ENCODE measurements at regions not wholly inside any gene's neighbourhood (a gene's known extent, or its start where the extent isn't known, plus 50 kb on each side); places are given as distances from the start of the nearest gene placed in this dataset.
"Not testable (repeated sequence)": the region's sequence is repeated elsewhere in the genome, so short reads cannot be mapped to it uniquely, and the experiment has no call there.

DNA sequence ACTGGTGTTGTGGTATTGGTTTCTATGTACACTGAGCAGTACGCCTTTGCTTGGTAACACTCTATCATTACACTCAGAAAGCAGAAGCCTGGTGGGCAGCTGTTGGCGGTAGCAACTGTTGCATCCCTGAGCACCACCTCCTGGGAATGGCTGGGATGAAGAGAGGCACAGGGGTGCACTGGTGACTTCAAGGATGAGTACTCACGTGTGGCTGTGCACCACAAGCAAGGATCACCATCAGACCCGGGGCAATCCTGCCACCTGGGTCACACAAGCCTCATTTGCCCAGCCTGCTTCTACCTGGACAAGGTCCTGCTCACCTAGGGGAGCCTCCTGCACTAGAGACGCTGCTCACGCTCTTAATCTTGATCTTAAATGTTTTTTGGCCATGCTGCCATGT lies 336.4 kb downstream of the SI start:
- DNase-seq: no peak

- no peak for DNase-seq
Measured at GRCh38 chr3:164737174-164737573, 341.1 kb downstream of the SI start.

DNA sequence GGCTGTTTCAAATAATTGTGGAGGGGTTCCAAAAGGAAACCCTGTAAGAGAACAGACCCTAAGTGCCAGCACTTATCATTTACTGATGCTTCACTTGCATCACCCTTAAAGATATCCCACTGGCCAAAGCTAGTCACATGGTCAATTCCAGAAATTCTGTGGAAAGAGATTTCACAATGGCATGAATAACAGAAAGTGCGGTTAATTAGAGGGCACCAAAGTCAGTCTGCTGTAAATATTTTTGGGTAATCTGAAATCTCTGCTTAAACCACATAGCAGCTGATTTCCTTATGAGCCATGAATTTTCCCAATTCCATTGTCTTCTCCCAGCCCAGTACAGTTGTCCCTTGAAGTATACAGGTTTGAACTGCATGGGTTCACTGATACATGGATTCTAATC lies 346.1 kb downstream of the SI start:
- DNase-seq: no peak

DNA sequence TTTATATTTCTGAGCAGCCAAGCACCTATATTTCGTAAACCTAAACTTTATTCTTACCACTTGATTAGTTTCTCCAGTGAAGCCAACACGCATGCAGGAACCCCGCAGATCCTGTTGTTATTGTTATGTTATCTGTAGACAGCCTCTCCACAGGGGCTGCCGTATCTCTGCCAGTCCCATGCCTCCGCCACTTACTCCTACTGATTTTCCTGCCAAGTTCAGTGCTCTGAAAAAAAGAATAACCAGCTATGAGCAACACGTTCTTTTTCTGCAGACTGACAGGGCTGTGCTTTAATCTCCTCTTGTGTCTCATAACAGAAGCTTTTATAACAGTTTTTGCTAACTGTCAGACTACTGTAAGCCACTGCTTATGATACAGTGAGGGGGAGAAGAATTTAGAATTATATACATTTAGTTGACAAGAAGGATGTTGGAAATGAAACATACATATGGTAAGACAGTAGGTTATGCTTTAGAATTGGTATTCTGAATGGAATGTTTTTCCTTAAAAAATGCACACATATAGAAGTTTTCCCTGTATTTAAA lies 347.4 kb downstream of the SI start:
- DNase-seq: no peak

- no peak for DNase-seq
Measured at GRCh38 chr3:164723396-164723795, 354.9 kb downstream of the SI start.

DNA sequence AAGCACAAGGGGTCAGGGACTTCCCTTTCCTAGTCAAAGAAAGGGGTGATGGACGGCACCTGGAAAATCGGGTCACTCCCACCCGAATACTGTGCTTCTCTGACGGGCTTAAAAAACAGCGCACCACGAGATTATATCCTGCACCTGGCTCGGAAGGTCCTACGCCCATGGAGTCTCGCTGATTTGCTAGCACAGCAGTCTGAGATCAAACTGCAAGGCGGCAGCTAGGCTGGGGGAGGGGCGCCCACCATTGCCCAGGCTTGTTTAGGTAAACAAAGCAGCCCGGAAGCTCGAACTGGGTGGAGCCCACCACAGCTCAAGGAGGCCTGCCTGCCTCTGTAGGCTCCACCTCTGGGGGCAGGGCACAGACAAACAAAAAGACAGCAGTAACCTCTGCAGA lies 375.5 kb downstream of the SI start:
- DNase-seq: not testable (repeated sequence)

GRCh38 chr3:164687902-164688301 lies 390.4 kb downstream of the SI start:
- no peak for DNase-seq

- no peak for DNase-seq
Measured at GRCh38 chr3:164687211-164687610, 391.1 kb downstream of the SI start.

DNA sequence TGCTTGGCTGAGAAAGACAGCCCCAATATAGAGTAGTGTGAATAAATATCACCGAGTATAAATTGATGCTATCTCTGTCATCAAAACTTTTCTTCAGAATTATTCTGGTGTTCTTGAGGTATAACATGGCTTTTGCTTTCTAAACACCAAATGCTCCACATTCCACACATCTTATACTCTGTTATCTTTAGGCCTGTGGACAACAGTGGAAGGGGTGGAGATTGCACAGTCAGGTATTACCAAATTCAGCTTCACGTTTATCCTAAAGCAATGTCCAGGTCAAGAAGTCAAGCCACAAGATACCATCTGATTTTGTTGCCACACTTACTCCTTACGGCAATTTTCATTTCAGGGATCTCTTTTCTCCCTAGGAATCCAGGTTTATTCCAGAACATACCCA lies 394.8 kb downstream of the SI start:
- DNase-seq: no peak

DNA sequence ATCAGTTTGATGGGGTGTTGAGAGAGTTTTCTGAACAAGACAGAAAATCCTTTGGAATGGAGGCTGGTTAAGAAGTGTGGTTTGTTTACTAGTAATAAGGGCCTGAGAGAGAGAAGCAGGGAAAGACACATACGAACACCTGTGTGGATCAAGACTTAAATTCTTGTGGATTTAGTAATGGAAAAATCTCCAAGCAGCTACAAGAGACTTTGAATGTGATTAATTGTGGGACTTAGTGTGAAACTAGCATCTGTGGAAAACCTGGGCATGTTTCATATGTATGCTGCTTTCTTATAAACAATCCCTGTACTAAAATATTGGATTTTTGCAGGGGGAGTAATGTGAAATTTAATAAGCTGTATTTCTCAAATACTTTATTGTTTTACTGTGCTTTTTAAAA lies 399.1 kb downstream of the SI start:
- DNase-seq: no peak

GRCh38 chr3:164677317-164677716 lies 401.0 kb downstream of the SI start:
- no peak for DNase-seq

DNA sequence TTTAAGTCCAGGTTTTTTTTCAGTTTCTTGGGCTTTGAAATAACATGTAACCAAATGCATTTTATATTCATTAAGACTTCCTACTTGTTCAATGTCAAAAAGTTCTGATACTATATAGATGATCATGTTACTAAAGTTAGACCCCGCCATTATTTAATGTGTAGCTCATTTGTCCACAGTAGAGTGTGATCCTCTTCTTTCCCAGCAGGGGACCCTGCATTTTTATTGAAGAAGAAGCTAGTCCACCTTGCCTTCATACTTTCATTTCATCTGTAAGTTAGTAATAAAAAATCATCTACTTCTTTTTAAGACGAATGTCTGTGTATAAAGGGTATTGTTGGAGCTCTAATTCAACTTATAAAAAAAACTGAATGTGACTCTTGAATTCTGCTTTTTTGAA lies 404.6 kb downstream of the SI start:
- no peak for DNase-seq

- DNase-seq: no peak
Measured at GRCh38 chr3:164658125-164658524, 420.2 kb downstream of the SI start.

DNA sequence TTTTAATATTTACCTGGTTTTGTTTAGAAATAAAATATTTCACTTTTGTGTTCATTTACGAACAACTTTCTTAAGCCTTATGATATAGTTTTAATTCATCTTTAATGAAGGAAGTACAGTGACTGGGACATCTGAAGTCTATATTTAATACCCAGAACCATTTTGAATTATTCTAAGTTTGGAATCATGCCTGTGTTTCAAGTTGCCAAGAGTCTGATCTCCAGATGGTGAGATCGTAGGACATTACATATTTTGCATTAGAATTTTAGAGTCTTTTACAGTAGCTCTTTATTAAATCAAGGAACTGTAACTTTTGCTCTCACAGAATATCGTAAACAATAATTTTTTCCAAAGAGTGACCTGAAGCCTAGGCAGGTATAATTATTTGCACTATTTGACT lies 420.7 kb downstream of the SI start:
- no peak for DNase-seq

DNA sequence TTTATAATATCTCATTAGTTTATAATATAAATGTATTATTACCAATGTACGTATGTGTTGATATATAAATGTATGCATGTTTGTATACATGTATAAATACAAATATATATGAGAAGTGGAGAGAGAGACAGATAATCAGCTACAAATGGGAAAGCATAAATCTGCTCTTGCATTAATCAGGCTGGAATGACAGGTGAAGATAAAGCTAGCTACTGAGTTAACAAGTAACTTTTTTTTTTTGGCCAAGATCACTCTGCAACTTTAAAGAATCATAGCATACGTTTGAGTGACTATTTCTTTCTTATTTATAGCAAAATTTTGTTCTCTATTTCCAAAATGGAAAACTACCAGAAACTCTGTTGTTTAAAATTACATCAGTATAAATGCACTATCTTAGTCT lies 422.8 kb downstream of the SI start:
- DNase-seq: no peak

DNA sequence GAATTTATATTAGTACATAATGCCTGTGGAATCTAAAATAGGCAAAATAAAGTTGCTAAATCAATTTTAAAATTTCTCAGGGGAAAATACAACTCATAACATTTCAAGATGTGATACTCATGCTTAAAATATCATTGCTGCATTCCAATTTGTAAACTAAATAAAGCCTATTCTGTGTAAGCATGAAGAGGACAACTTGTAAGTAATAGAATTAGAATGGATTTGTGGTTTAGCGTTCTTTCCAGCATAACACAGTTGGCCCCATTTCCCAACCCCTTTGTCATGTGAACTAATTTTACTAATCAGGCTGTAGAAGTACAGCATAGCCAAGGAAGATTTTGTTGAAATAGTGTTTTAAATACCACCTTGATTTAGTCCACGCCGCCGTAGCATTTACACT lies 437.2 kb downstream of the SI start:
- DNase-seq: no peak

GRCh38 chr3:164640591-164640990 lies 437.7 kb downstream of the SI start:
- DNase-seq: no peak

DNA sequence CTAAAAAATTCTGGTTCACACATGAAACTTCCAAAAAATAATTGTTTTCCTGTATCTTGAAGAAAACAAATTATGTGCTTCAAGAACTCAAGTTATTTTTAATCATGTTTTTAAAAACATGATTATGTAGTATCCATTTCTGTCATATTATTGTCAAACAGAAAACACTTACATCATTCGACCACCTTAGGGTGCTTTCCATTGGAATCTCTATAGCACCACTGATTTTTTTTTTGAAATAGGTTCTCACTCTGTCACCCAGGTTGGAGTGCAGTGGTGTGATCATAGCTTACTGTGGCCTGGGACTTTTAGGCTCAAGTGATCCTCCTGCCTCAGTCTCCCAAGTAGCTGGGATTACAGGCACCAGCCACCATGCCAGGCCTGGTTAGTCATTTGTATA lies 457.3 kb downstream of the SI start:
- DNase-seq: no peak

DNA sequence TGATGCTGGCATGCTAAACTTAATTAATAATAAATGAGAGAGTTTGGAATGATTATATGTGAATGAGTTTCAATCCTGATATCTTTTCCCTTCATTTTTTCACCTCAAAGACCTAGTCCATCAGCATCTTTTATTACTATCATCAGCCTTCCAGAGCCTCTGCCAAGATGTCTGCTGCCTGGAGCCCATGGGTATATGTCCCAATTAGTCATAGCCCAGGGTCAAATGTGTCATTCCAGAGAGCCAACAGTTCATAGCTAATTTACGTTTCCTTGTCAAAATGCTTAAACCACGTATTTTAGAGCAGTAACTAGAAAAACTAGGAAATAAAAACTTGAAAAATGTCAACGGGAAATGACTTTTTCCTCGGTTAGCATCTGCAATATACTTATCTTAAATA lies 457.9 kb downstream of the SI start:
- DNase-seq: no peak

GRCh38 chr3:164612751-164613150 lies 465.5 kb downstream of the SI start:
- no peak for DNase-seq

DNA sequence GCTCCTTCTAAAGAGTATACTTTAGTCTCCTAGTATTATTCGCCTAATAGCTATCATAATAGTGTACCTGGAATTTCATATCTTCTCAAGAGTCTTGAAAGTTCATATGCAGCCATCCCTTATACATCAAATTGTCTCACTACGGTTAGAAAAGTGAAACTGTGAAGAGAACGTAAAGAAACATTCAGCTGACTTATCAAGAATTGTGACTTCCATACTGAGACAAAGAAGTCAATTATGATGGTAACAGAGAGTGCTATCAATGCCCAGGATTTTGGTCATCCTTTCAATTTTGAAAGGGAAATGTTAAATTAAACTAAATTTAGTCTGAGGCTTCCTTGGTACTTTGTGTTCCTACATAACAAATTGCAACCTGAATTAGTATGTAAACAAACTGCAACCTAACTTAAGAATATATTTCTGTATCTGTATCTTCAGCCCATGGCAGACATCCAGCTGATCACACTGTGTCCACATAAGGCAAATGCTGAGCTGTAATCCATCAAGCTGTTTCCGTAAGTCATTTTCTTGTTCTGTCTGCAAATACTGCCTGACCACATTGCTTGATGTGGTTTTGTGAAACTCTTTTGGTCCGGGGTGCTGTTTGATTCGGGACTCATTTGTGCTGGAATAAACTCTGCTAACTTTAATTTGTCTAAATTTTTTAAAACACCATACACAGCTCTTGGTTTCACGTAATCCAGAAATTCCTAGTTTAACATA lies 469.6 kb downstream of the SI start:
- DNase-seq: no peak

GRCh38 chr3:164604687-164605086 lies 473.6 kb downstream of the SI start:
- DNase-seq: no peak

- no peak for DNase-seq
Measured at GRCh38 chr3:164577667-164578210, 500.6 kb downstream of the SI start.

DNA sequence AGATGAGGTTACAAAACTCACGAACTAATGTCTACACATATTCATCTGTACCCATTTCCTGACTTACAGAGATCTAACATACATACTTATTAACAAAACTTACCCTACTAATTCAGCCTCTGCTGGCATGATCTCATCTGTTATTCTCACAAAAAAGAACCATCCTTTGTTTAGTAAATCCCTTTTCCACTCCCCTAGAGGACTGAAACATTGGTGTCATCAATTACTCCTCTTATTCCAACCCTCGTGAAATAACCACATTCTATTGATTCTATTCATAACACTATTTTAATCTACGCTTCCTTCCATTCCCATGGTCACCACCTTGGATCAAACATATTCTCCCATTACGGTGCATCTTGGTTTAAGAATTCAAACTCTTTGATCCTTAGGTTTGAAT lies 505.9 kb downstream of the SI start:
- no peak for DNase-seq

DNA sequence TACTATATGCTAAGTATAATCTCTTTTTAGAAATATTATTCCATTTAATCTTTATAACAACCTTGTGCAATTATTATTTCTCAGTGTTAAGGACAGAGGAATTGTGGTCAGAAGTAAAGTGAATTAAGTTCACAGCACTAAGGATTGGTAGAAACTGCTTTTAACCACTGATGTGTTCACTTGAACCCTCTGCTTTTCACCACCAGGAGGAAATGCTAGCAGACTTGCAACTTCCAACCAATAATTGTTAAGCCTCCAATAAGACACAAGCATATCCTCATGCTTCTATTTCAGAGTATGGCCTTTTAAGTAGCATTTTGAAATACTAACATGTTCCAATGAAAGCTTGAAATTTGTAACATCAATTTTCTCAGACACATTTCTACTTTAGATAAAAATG lies 527.4 kb downstream of the SI start:
- no peak for DNase-seq
